ENCODE measurements at regions not wholly inside any gene's neighbourhood (a gene's known extent, or its start where the extent isn't known, plus 50 kb on each side); places are given as distances from the start of the nearest gene placed in this dataset.

- TF ChIP-seq CTCF (IDR thresholded peaks at IDR 0.05; ENCODE audit: extremely low read depth in 1 of 2, insufficient read depth in 1 of 2, low read depth in 1 of 2, low read length in 2 of 2) (no peak), MYC (IDR thresholded peaks at IDR 0.05; ENCODE audit: low read depth, low read length) (no peak), POLR2A (IDR thresholded peaks at IDR 0.05; ENCODE audit: low read depth, low read length) (no peak), EZH2 (IDR thresholded peaks at IDR 0.05; ENCODE audit: borderline replicate concordance, low read depth, low read length, severe bottlenecking) (no peak)
Measured at GRCh38 chrX:40249582-40249981, 151.8 kb upstream of the BCOR start.

All from endothelial cell of umbilical vein (primary cell).